ENCODE measurements at regions not wholly inside any gene's neighbourhood (a gene's known extent, or its start where the extent isn't known, plus 50 kb on each side); places are given as distances from the start of the nearest gene placed in this dataset.

- DNase-seq (ENCODE audit: extremely low spot score in 2 of 2): no peak
- no peaks in the 10 kb centered on the region for H3K4me1 ChIP-seq
- intact Hi-C loops (cut with DNase I): no loop called here
- TF ChIP-seq CTCF (IDR thresholded peaks at IDR 0.05) (no peak), POLR2AphosphoS5 (IDR thresholded peaks at IDR 0.05; ENCODE audit: insufficient read depth in 1 of 2, low read depth in 1 of 2) (no peak), POLR2A (IDR thresholded peaks at IDR 0.05) (no peak)
- no peaks in the 10 kb centered on the region for H3K36me3 ChIP-seq
- H3K9me3 ChIP-seq: no peaks in the 10 kb centered on the region
- H3K27me3 ChIP-seq: no peaks in the 10 kb centered on the region
- H3K27ac ChIP-seq: no peak overlapping the region
- H3K4me3 ChIP-seq: no peak overlapping the region
Measured at GRCh38 chr11:109808569-109808968, 284.6 kb upstream of the ZC3H12C start.

- Histone ChIP-seq H3K27me3 (no peaks in the 10 kb centered on the region), H3K4me3 (no peak overlapping the region), H3K27ac (no peak overlapping the region), H3K9me3 (no peaks in the 10 kb centered on the region), H3K36me3 (no peaks in the 10 kb centered on the region), H3K4me1 (no peaks in the 10 kb centered on the region)
- intact Hi-C loops (cut with DNase I): no loop called here
- TF ChIP-seq POLR2A (IDR thresholded peaks at IDR 0.05): no peak
- no peak for TF ChIP-seq CTCF (IDR thresholded peaks at IDR 0.05)
- no peak for TF ChIP-seq POLR2AphosphoS5 (IDR thresholded peaks at IDR 0.05; ENCODE audit: insufficient read depth in 1 of 2, low read depth in 1 of 2)
- DNase-seq (ENCODE audit: extremely low spot score in 2 of 2): no peak
Measured at GRCh38 chr11:109814824-109815223, 278.4 kb upstream of the ZC3H12C start.

- Histone ChIP-seq H3K9me3 (no peaks in the 10 kb centered on the region), H3K4me1 (no peaks in the 10 kb centered on the region), H3K36me3 (no peaks in the 10 kb centered on the region), H3K27me3 (no peaks in the 10 kb centered on the region), H3K27ac (no peak overlapping the region), H3K4me3 (no peak overlapping the region)
- no peak for DNase-seq (ENCODE audit: extremely low spot score in 2 of 2)
- intact Hi-C loops (cut with DNase I): no loop called here
- TF ChIP-seq POLR2AphosphoS5 (IDR thresholded peaks at IDR 0.05; ENCODE audit: insufficient read depth in 1 of 2, low read depth in 1 of 2) (no peak), POLR2A (IDR thresholded peaks at IDR 0.05) (no peak), CTCF (IDR thresholded peaks at IDR 0.05) (no peak)
Measured at GRCh38 chr11:109815500-109816150, 277.6 kb upstream of the ZC3H12C start.

GRCh38 chr11:109818290-109818689 lies 274.9 kb upstream of the ZC3H12C start:
- H3K27ac ChIP-seq: no peak overlapping the region
- no peaks in the 10 kb centered on the region for H3K4me1 ChIP-seq
- H3K4me3 ChIP-seq: no peak overlapping the region
- H3K27me3 ChIP-seq: no peaks in the 10 kb centered on the region
- H3K9me3 ChIP-seq: no peaks in the 10 kb centered on the region
- no peak for DNase-seq (ENCODE audit: extremely low spot score in 2 of 2)
- no peaks in the 10 kb centered on the region for H3K36me3 ChIP-seq
- intact Hi-C loops (cut with DNase I): no loop called here
- TF ChIP-seq POLR2A (IDR thresholded peaks at IDR 0.05) (no peak), POLR2AphosphoS5 (IDR thresholded peaks at IDR 0.05; ENCODE audit: insufficient read depth in 1 of 2, low read depth in 1 of 2) (no peak), CTCF (IDR thresholded peaks at IDR 0.05) (no peak)

GRCh38 chr11:109819410-109819809 lies 273.8 kb upstream of the ZC3H12C start:
- Histone ChIP-seq H3K4me1 (no peaks in the 10 kb centered on the region), H3K4me3 (no peak overlapping the region), H3K36me3 (no peaks in the 10 kb centered on the region), H3K27me3 (no peaks in the 10 kb centered on the region), H3K9me3 (no peaks in the 10 kb centered on the region), H3K27ac (no peak overlapping the region)
- intact Hi-C loops (cut with DNase I): no loop called here
- TF ChIP-seq POLR2AphosphoS5 (IDR thresholded peaks at IDR 0.05; ENCODE audit: insufficient read depth in 1 of 2, low read depth in 1 of 2): no peak
- TF ChIP-seq CTCF (IDR thresholded peaks at IDR 0.05): no peak
- no peak for TF ChIP-seq POLR2A (IDR thresholded peaks at IDR 0.05)
- no peak for DNase-seq (ENCODE audit: extremely low spot score in 2 of 2)
